ENCODE measurements at regions not wholly inside any gene's neighbourhood (a gene's known extent, or its start where the extent isn't known, plus 50 kb on each side); places are given as distances from the start of the nearest gene placed in this dataset.
"Not testable (repeated sequence)": the region's sequence is repeated elsewhere in the genome, so short reads cannot be mapped to it uniquely, and the experiment has no call there.

DNA sequence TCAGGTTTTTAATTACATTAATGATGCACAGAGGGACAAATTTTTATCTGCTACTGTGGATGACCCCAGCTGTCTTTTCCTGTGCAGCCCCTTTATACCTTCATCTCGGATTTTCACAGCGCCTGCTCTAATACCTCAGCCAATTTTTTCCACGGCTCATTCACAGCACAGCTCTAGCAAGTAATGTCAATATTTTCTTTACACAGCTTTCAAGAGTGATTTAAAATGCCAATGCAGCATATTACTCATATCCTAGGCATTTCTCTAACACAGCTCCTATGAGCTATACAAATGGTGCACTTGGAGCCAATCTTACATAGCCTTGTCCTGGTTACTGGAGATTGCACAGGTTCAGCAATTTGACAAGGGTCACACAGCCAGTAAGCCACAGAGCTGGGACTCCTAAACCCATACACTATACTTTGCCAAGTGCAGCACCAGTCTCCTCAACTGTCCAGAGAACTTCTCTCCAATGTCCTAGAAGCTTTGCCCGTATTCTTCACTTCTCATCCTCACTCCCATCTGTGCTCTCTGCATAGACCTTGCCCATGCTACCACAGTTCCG is 661.8 kb downstream of the DTWD2 start:
- H3F3A ChIP-seq (ENCODE audit: control insufficient read depth, insufficient read depth) = no peaks in the 10 kb centered on the region
- TF ChIP-seq, protein P1, sequence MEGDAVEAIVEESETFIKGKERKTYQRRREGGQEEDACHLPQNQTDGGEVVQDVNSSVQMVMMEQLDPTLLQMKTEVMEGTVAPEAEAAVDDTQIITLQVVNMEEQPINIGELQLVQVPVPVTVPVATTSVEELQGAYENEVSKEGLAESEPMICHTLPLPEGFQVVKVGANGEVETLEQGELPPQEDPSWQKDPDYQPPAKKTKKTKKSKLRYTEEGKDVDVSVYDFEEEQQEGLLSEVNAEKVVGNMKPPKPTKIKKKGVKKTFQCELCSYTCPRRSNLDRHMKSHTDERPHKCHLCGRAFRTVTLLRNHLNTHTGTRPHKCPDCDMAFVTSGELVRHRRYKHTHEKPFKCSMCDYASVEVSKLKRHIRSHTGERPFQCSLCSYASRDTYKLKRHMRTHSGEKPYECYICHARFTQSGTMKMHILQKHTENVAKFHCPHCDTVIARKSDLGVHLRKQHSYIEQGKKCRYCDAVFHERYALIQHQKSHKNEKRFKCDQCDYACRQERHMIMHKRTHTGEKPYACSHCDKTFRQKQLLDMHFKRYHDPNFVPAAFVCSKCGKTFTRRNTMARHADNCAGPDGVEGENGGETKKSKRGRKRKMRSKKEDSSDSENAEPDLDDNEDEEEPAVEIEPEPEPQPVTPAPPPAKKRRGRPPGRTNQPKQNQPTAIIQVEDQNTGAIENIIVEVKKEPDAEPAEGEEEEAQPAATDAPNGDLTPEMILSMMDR (IDR thresholded peaks at IDR 0.05; ENCODE audit: low read depth, low read length, poor library complexity, severe bottlenecking) = no peak
- no peak for TF ChIP-seq EZH2phosphoT487 (IDR thresholded peaks at IDR 0.05; ENCODE audit: borderline replicate concordance, low read length)
- no peaks in the 10 kb centered on the region for H3K79me2 ChIP-seq (ENCODE audit: control insufficient read depth, low read length)
- no peak overlapping the region for H3K4me3 ChIP-seq (ENCODE audit: low read length)
- no peak overlapping the region for H3K27ac ChIP-seq (ENCODE audit: low read depth, low read length)
- no peak overlapping the region for H3K4me2 ChIP-seq (ENCODE audit: low read length)
- H3K9me2 ChIP-seq (replicated peaks; ENCODE audit: control insufficient read depth, low read length) = no peaks in the 10 kb centered on the region
- H3K9me3 ChIP-seq (ENCODE audit: control insufficient read depth, insufficient read depth, low read length) = peaks cover 5% of the 10 kb centered on the region; the same call in 1 of the 2 replicates
- H4K20me1 ChIP-seq (ENCODE audit: control insufficient read depth, insufficient read depth, low read depth, low read length) = no peaks in the 10 kb centered on the region
- H3K4me1 ChIP-seq (ENCODE audit: control insufficient read depth, low read length) = no peaks in the 10 kb centered on the region
- H3K27me3 ChIP-seq (ENCODE audit: control insufficient read depth, low read length) = no peaks in the 10 kb centered on the region
- no peaks in the 10 kb centered on the region for H3K36me3 ChIP-seq (ENCODE audit: control insufficient read depth, low read length)

DNA sequence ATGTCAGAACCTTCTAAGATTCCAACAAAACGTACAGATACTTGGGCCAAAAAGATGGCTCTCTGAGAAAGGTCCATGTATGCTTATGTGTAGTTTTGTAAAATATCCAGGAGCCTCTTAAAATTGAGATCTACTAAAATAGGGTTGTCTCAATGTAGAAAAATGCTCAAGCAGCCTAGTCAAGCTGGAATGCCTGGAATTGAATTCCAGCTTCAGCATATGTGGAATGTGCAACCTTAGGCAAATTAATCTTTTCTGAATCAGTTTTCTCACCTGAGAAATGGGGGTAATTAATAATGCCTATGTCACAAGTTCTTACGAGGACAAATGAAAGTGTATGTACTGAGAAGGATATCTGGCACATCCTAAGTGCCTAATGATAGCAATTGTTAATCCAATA is 662.4 kb downstream of the DTWD2 start:
- no peak for TF ChIP-seq EZH2phosphoT487 (IDR thresholded peaks at IDR 0.05; ENCODE audit: borderline replicate concordance, low read length)
- TF ChIP-seq, protein P1 (IDR thresholded peaks at IDR 0.05; ENCODE audit: low read depth, low read length, poor library complexity, severe bottlenecking) = no peak
- Histone ChIP-seq H3F3A (ENCODE audit: control insufficient read depth, insufficient read depth) (no peaks in the 10 kb centered on the region), H3K9me3 (ENCODE audit: control insufficient read depth, insufficient read depth, low read length) (peaks cover 5% of the 10 kb centered on the region; the same call in 1 of the 2 replicates), H3K36me3 (ENCODE audit: control insufficient read depth, low read length) (no peaks in the 10 kb centered on the region), H3K27ac (ENCODE audit: low read depth, low read length) (no peak overlapping the region), H3K79me2 (ENCODE audit: control insufficient read depth, low read length) (no peaks in the 10 kb centered on the region), H3K27me3 (ENCODE audit: control insufficient read depth, low read length) (no peaks in the 10 kb centered on the region), H3K4me2 (ENCODE audit: low read length) (no peak overlapping the region), H3K4me3 (ENCODE audit: low read length) (no peak overlapping the region), H3K4me1 (ENCODE audit: control insufficient read depth, low read length) (no peaks in the 10 kb centered on the region), H4K20me1 (ENCODE audit: control insufficient read depth, insufficient read depth, low read depth, low read length) (no peaks in the 10 kb centered on the region), H3K9me2 (replicated peaks; ENCODE audit: control insufficient read depth, low read length) (no peaks in the 10 kb centered on the region)

DNA sequence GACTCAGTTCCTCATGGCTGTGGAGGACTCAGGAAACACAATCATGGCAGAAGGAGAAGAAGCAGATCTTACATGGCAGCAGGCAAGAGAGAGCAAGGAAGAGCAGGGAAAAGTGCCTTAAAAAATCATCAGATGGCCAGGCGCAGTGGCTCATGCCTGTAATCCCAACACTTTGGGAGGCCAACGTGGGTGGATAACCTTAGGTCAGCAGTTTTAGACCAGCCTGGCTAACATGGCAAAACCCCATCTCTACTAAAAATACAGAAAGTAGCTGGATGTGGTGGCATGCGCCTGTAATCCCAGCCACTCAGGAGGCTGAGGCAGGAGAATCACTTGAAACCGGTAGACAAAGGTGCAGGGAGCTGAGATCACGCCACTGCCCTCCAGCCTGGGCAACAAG is 664.6 kb downstream of the DTWD2 start:
- not testable (repeated sequence) for H3K27ac ChIP-seq (ENCODE audit: low read depth, low read length); H3K36me3 ChIP-seq (ENCODE audit: control insufficient read depth, low read length); H3F3A ChIP-seq (ENCODE audit: control insufficient read depth, insufficient read depth); H4K20me1 ChIP-seq (ENCODE audit: control insufficient read depth, insufficient read depth, low read depth, low read length); H3K4me1 ChIP-seq (ENCODE audit: control insufficient read depth, low read length); H3K4me2 ChIP-seq (ENCODE audit: low read length); H3K9me2 ChIP-seq (replicated peaks; ENCODE audit: control insufficient read depth, low read length); H3K4me3 ChIP-seq (ENCODE audit: low read length); H3K9me3 ChIP-seq (ENCODE audit: control insufficient read depth, insufficient read depth, low read length); H3K27me3 ChIP-seq (ENCODE audit: control insufficient read depth, low read length); H3K79me2 ChIP-seq (ENCODE audit: control insufficient read depth, low read length)

DNA sequence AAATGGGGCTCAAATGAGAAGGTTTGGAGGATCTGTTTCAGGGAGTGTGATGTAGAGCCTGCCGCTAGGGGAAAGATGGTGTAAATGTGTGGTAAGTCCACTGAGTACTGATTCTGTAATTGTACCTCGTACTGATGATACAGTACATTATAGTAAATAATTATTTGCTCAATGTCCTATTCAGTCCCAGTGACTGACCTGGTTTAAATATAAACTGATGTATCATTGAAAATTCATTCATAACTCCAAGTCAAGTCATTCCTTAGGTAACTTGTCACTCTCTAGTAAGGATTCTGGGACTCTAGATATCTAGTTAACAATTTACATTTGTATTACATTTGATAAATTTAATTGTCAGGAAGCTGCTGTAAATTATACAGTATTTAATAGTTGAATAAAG is 667.3 kb downstream of the DTWD2 start:
- Histone ChIP-seq H3K4me1 (ENCODE audit: control insufficient read depth, low read length) (no peaks in the 10 kb centered on the region), H3F3A (ENCODE audit: control insufficient read depth, insufficient read depth) (no peaks in the 10 kb centered on the region), H4K20me1 (ENCODE audit: control insufficient read depth, insufficient read depth, low read depth, low read length) (no peaks in the 10 kb centered on the region), H3K79me2 (ENCODE audit: control insufficient read depth, low read length) (no peaks in the 10 kb centered on the region), H3K9me3 (ENCODE audit: control insufficient read depth, insufficient read depth, low read length) (peaks cover 5% of the 10 kb centered on the region; the same call in 1 of the 2 replicates), H3K4me3 (ENCODE audit: low read length) (no peak overlapping the region), H3K36me3 (ENCODE audit: control insufficient read depth, low read length) (no peaks in the 10 kb centered on the region), H3K9me2 (replicated peaks; ENCODE audit: control insufficient read depth, low read length) (no peaks in the 10 kb centered on the region), H3K27me3 (ENCODE audit: control insufficient read depth, low read length) (no peaks in the 10 kb centered on the region), H3K27ac (ENCODE audit: low read depth, low read length) (no peak overlapping the region), H3K4me2 (ENCODE audit: low read length) (no peak overlapping the region)
- no peak for TF ChIP-seq EZH2phosphoT487 (IDR thresholded peaks at IDR 0.05; ENCODE audit: borderline replicate concordance, low read length)
- TF ChIP-seq, protein P1 (IDR thresholded peaks at IDR 0.05; ENCODE audit: low read depth, low read length, poor library complexity, severe bottlenecking) = no peak
